ENCODE measurements at regions not wholly inside any gene's neighbourhood (a gene's known extent, or its start where the extent isn't known, plus 50 kb on each side); places are given as distances from the start of the nearest gene placed in this dataset.

DNA sequence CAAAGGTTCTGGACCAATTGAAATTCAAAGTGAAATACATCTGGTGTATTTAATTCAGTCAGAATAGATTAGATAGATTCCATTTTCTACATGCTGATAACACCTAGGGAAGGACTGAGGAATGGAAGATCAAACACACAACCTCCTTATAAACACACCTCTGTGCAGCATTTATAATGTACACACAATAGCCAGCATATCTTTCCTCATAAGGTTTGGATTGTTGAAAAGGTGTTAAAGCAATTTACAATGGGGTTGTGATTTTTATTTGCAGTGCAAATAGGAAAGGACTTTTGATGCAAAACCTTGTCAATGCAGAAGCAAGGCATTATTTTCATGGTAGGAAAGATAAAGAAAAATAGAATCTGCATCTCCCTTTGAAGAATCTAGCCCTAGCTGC, 448.9 kb upstream of the KCNMB2 start:
- TF ChIP-seq POLR2A (IDR thresholded peaks at IDR 0.05) = no peak
- TF ChIP-seq, protein P1, sequence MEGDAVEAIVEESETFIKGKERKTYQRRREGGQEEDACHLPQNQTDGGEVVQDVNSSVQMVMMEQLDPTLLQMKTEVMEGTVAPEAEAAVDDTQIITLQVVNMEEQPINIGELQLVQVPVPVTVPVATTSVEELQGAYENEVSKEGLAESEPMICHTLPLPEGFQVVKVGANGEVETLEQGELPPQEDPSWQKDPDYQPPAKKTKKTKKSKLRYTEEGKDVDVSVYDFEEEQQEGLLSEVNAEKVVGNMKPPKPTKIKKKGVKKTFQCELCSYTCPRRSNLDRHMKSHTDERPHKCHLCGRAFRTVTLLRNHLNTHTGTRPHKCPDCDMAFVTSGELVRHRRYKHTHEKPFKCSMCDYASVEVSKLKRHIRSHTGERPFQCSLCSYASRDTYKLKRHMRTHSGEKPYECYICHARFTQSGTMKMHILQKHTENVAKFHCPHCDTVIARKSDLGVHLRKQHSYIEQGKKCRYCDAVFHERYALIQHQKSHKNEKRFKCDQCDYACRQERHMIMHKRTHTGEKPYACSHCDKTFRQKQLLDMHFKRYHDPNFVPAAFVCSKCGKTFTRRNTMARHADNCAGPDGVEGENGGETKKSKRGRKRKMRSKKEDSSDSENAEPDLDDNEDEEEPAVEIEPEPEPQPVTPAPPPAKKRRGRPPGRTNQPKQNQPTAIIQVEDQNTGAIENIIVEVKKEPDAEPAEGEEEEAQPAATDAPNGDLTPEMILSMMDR (IDR thresholded peaks at IDR 0.05) = no peak

Data from adrenal gland (tissue), 5 donors.